ENCODE measurements at regions not wholly inside any gene's neighbourhood (a gene's known extent, or its start where the extent isn't known, plus 50 kb on each side); places are given as distances from the start of the nearest gene placed in this dataset.

DNA sequence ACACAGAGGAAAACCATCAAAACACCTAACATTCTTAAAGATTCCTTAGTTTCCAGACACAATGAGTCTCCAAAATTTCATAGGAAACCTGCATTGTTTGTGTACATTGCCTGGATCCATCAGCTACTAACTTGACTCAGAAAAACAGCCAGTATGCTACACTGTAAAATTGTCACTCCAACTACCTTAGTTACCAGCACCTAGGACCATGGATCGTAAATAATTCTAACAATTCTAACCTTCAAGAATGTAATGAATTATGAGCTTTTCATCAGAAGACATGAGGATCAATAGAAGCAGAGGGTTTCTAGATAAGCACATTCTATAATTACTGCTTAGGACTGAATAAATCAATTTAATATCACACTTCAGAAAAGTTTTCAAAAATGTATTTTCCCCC, 851.5 kb downstream of the SORCS1 start:
- TF ChIP-seq, protein P1, sequence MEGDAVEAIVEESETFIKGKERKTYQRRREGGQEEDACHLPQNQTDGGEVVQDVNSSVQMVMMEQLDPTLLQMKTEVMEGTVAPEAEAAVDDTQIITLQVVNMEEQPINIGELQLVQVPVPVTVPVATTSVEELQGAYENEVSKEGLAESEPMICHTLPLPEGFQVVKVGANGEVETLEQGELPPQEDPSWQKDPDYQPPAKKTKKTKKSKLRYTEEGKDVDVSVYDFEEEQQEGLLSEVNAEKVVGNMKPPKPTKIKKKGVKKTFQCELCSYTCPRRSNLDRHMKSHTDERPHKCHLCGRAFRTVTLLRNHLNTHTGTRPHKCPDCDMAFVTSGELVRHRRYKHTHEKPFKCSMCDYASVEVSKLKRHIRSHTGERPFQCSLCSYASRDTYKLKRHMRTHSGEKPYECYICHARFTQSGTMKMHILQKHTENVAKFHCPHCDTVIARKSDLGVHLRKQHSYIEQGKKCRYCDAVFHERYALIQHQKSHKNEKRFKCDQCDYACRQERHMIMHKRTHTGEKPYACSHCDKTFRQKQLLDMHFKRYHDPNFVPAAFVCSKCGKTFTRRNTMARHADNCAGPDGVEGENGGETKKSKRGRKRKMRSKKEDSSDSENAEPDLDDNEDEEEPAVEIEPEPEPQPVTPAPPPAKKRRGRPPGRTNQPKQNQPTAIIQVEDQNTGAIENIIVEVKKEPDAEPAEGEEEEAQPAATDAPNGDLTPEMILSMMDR (IDR thresholded peaks at IDR 0.05) = no peak
- TF ChIP-seq EP300 (IDR thresholded peaks at IDR 0.05) = no peak
